ENCODE measurements at regions not wholly inside any gene's neighbourhood (a gene's known extent, or its start where the extent isn't known, plus 50 kb on each side); places are given as distances from the start of the nearest gene placed in this dataset.

DNA sequence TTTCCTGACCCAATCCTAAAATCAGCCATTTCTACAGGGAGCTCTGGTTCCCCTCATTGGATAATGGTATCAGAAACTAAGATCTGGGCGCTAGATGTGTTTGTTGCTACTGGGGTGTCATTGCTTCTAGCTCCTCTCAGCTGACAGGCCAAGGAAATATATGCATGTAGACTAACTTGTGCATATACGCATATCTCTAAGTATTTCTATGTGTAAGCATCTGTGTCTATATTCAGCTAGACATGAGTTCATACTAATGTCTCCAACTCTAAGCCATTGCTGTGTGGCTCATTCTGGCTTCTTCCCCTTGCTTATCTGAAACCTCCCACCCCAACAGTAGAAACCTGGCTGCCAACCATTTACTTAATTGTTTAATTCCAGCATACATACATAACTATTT is 130.3 kb upstream of the MAGI3 start:
- DNase-seq (ENCODE audit: low spot score) = no peak

DNA sequence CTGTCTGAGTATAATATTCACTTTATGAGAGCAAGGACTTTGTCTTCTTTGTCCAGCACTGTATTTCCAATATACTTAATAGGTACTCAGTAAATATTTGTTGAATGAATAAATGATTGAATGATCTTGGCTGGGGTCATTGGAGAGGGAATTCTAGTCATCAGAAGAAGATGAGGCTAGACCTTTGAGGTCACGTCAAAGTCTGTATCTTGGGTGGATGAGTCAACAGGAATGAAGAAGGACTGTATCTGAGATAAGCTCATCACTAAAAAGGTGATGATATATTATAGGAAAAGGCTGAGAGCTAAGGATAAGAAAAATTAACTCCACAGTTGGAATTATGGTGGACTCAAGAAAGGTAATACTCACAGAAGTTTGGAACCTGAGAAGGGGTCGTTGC is 125.1 kb upstream of the MAGI3 start:
- no peak for DNase-seq (ENCODE audit: low spot score)

DNA sequence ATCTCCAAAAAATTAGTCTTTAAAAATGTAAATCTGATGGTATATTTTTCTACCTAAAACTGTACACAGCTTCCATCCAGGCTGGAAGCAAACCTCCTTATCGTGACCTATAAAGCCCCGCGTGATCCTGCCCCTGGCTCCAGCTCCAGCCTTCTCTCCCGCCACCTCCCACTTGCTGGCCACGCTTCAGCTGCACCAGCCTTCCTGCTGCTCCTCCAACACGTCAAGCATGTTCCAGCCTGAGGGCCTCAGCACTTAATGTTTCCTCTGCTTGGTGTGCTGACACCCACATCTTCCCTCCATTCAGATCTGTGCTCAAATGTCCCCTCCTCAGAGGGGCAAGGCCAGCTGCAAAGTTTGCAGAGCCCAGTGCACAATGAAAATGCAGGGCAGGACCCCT is 123.5 kb upstream of the MAGI3 start:
- DNase-seq (ENCODE audit: low spot score) = no peak

DNA sequence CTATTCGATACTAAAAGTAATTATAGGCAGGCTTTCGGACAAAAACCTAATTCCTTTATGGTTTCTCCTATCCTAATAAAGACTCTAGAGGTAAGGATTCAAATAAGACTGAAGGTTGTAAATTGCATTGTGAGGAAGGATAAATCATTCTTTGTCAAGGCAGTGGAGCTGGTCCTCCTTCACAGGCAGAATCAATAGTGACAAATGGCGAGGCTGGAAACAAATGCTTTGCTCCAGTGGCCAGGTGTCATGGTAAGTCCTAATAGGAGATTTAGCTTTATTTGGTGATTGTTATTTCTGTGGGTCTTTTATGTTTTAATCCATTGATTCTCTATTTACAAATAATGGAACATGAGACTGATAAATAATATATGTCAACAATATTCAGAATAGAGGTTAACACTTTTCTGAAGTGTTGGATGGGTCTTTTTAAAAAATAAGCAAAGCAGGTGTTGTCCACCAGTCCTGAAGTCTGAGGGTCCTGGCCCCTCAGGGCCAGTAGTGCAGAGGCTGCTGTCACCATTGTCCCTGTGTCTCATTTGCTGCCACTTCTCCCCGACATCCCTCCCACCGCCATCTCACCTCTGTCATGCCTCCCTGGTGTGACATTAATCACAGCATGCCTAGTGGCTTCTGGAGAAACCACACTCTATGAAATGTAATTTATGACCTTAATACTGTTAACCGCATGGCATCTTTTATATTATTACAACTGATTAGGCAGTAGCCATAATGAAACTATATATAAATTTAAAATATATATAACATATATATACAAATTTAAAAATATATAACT is 120.9 kb upstream of the MAGI3 start:
- peak; percentile 61 for DNase-seq (ENCODE audit: low spot score)

DNA sequence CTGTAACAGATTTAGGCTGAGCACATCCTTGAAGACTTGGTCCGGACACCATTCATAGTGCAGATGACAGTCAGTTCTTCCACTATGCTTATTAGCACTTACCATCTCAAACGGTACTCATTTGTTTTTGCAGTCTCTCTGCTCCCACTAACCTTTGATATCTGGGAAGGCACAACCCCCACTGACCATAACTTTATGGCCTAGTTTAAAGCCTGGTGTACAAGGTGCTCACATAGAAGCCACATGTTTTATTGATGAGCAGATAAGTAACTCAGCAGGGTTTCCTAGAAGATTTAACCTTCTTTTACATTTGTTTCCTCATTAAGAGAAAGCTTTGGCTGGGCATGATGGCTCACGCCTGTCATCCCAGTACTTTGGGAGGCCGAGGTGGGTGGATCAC is 119.3 kb upstream of the MAGI3 start:
- no peak for DNase-seq (ENCODE audit: low spot score)

DNA sequence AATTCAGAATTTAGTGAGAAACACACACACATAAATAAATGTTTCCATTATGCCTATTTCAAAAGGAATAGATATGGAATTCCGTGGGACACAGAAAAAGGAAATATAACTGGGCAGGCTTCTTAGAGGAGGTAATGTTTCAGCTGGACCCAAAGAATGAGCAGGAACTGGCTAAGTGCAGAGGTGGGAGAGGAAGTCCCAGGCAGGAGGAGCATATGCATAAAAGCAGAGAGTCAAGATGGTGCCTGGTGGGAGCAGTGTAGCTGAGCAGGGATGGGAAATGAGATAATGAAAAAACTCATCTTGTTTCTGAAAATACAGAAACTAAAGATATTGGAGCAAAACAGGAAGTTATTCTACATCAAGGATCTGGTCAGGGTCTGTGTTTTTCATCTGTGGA is 115.2 kb upstream of the MAGI3 start:
- DNase-seq (ENCODE audit: low spot score) = no peak

DNA sequence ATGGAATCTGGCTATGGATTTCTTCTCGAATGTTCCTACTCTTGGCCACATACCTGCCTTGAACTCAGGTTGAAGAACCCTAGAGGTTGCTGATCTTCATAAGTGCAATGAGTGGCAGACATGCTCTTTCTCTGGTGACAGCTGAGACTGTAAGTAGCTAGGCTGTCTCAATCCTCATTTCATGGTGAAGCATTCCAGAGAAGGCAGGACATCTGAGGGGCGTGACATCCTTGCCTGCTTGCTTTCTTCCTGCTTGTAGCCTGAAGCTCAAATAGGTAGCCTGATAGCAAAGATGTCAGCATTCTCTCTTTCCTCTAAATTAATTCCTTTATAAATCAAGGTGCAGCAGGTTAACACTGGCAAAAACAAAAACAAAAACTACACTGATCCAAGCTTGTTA is 114.6 kb upstream of the MAGI3 start:
- DNase-seq (ENCODE audit: low spot score) = no peak

DNA sequence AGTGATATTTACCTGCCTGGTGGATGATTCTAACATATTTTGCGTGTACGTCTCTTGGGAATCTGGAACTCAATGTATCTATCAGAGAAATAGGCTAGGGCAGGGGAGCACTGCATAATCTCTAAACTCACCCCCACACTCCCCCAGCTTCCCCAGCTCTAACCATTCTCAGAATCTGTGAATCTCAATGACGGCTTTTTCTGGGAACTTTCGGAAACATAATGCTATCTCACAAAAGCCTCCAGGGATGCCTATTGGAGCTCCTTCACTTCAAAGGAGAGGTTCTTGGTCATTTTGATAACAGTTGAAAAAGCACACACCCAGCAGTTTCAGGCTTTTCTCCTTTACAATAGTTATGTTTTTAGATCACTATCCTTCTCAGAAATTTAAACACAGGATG is 113.8 kb upstream of the MAGI3 start:
- DNase-seq (ENCODE audit: low spot score) = no peak

DNA sequence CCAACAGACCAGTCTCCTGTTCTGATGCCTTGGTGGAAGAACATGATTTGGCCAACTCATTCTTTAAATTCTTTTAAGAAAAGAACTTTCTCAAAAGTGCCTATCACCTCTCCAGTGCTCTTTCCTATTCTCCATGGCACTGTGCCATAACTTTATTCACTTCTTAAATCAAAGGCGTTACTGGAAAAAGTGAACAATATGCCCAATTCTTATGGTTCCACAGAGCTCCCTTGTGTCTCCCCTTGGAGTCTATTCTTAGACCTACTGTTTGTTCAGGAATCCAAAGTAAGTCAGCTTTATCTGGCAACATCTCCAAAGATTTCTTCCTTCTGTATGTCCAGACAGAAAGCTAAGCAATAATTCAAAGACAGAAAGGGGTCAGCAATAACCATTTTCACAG is 111.9 kb upstream of the MAGI3 start:
- no peak for DNase-seq (ENCODE audit: low spot score)

DNA sequence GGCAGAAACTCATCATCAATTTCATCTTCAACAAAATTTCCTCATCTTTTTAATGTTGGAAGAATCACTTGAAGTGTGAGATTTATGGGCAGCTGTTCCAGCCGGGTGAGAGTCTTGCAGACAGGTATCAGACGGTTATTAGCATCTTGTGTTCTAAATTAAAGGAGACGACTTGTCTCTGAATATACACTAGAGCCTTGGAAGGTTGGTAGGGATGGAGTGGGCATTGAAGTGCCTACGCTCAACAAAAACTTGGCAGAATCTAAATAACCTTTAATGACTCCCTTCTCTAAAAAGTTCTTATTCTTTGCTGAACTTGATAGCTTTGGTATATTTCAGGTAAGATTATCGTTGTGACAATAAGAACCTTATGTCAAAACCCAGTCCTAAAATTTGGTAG is 111.5 kb upstream of the MAGI3 start:
- DNase-seq (ENCODE audit: low spot score) = no peak

DNA sequence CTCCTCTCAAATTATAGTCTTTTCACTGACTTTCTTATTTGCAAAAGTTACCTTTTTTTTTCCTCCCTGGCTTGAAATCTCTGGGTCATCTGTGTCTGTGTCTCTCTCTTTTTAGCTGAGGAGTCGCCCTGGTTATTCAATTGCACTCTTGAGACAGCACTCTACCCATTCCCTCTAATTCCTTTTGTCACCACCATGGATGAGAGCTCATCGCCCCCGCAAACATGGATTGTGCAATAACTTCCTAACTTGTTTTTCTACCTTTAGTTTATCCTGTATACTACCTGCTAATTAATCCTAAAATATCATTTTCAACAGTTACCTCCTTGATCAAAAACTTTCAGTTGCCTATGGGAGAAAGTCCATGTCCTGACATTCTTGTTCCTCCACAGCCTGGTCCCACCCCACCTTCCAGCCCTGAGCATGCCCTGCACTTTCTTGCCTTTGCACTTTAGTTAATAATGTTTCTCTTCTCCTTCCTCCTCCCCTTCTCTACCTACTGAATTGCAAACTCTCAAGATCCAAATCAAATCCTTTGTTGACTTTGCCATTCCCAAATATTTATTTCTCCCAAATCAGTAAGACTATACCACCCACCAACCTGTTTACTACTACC is 110.4 kb upstream of the MAGI3 start:
- DNase-seq (ENCODE audit: low spot score) = no peak

DNA sequence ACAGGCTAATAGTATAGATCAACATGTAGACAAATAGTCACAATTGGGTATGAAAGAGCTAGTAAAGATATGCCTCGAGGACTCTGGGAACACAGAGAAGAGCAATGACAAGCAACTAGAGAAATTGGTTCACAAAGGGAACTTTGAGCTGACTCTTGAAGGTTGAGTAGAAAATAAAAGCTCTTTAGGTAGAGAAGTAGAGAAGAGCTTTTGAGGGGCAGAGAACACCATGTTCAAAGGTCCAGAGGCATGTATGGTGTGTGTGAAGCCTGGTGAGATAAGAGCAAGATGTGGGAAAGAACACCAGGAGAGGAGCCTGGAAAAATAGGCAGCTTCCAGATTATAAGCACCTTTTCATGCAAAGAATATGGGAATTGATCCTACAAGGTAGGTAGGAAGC is 109.7 kb upstream of the MAGI3 start:
- no peak for DNase-seq (ENCODE audit: low spot score)

DNA sequence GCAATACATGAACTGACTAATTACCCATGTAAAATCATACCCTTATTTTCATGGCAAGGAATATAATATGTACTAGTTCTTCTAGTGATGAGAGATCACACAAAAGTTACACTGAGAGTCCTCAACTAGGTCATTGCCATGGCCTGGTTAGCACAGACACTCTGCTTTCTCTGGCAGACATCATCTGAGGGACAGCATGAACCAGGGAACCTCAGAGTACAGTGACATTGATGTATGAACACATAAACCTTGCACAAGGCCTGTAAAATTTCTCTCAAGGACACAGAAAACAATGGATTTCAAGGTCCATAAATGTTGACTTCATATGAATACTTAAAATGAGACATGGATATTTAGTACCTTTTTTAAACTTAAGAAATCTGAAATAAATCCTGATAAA is 108.8 kb upstream of the MAGI3 start:
- peak; percentile 49 for DNase-seq (ENCODE audit: low spot score)

DNA sequence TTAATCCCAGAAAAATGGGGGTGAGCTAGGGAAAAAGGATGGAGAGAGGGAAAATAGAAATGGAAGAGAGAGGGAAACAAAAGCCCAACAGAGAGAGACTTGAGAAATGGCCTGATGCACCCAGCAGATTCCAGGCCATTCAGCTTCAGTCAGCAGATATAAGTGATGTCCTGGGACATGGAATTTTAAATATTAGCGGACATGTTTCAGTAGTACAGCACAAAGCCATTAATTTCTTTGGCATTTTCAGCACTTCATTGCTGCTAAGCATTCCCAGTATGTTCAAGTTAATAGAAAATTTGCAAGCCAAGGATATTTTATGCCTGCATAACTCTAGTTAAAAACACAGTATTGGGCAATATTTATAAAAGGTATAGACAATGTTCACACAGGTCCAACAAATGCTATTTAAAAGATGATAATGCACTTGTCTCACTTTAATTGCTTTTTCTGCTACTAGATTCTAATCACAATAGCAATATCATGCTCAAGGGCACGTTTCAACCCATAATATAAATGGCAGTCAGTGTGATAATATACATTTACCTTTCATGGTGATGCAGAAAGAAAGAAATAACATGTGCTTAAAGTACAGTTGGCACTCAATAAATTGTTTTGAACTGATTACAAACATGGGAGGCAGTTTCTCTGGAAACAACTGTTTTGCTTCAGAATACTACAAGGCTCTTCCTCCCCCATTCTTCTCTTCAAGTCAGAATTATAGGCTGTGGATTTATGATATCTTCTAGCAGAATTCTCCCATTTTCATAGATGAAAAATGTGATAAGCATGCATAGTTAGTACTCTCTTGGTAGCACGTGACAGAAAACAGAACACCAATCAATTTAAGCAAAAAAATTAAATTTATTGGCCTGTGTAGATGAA is 108.1 kb upstream of the MAGI3 start:
- DNase-seq (ENCODE audit: low spot score) = peak; percentile 52

DNA sequence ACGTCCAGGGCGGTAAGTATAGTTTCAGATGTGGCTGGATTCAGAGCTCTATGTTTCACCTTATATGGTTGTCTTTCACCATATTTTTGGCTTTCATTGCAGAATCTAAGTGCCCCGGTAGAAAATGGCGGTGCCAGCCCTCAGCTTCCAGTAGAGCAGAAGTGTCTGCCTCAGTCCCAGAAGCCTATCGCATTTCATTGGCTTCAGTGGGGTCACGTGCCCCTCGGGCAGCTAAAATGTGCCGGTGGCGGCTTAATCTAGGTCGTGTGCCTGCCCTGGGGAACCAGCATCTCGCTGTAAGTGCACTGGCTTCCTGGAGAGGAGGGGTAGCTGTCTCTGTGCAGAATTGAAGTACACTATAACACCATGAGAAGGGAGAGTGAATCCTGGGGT is 107.4 kb upstream of the MAGI3 start:
- peak; percentile 97 for DNase-seq (ENCODE audit: low spot score)

DNA sequence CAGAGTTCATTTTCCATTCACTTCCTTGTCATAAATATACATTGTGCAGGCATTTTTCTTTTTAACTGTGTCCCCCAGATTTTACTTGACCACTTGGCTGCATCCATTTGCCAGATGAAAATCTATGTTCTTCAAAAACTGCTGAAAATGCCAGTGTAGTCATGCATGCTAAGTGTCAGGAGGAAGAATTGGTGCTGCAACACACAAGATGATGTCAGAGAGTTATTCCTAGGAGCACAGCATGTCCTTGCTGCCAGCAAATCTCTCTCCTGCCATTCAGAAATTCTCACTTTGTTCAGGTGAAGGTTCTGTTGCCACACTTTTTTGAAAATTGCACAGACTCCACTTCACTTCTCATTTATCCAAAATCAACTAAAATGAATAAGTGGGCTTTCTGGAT is 106.4 kb upstream of the MAGI3 start:
- DNase-seq (ENCODE audit: low spot score) = no peak

DNA sequence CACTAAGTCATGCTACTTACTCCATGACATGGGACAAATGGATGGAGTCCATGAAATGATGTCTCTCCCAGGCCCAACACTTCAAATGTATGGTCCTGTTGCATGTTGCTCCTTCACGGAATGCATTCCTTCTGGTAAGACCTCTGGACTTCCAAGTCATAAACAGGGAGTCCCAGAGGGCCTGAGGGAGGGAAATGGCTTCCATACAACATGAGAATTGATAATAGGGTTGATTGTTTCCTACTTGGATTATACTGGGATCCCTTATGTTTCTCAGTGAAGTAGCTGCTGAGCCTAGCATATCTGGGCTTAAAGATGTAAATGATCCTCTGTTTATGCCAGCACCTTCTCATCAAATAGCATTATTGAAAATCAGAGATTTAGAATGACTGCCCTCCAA is 104.2 kb upstream of the MAGI3 start:
- no peak for DNase-seq (ENCODE audit: low spot score)

DNA sequence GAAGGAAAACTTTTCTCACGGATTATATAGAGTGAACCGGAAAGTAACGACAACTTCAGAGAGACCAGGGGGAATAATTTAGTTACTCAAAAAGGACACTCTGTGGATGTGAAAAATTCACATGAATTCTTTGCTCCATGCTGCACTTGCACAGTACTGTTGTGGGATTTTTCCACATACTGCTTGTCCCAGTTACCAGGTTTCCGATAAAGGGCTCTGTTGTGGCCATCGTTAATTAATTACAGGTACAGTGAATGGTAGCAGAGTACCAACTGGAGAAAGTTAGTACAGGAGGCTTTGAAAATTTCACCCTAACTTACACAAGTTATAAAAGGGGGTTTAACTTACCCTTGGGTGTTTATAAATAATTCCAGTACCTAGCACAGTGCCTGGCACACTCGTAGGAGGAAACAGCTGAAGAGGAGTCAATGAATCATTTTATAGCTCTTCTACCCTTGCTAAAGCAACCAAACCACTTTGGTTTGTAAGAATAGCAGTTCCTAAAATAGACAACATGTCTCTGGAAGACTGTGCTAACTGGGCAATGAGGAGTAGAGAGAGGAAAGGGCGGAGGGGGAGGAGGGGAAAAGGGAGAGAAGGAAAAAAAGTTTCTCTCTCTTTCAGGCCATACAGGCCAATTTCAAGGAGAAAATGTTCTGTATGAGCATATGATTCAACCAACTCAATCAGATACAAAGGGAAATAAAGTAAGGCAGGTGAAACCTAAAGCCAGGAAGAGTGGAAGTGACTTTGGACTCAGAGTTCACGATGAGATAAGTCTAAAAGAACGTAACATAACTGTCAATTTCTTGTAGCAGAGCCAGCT is 98.3 kb upstream of the MAGI3 start:
- no peak for DNase-seq (ENCODE audit: low spot score)

DNA sequence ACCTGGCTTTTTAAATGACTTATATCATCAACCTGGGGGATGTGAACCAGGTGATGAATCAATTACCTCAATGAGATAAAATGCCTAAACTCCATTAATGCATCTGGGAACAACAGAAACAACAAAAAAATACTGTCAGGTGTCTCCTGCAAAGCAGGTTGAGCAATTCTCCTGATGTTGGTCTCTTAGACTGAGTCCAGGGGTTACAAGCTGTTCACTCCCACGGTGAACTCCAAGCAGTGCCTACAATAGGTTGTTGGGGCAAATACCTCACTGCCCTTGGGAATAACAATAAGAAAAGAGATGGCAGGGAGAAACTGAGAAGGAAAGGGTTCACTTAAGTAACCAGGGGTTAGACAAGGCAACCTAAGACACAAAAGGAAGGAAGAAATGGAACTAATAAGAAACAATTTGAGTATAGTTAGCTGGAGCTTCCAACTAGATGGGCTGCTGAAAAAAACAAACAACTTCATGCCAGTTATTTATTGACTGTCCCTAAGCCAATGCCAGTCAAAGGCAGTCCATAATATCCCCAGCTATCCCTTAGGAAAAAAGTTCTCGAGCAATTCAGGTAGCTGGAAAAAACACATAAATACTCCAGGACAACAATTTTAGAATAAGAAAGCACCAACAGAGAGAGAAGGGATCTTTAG is 97.6 kb upstream of the MAGI3 start:
- DNase-seq (ENCODE audit: low spot score) = no peak

DNA sequence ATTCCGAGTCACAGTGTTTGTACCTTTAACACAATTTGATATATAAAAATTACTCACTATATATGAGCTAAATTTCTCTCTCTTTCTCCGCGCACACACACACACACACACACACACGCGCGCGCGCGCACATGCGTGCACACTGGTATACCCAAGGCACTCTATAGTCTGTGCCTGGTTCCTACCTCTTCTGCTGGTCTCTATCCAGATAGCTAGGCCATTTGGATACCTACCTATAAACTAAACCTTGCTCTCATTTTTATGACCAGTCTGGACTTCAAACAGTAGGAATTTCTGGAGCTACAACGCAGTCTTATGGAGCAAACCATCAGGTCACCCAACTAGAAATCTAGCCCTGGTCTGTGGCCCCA is 97.1 kb upstream of the MAGI3 start:
- DNase-seq (ENCODE audit: low spot score) = no peak

DNA sequence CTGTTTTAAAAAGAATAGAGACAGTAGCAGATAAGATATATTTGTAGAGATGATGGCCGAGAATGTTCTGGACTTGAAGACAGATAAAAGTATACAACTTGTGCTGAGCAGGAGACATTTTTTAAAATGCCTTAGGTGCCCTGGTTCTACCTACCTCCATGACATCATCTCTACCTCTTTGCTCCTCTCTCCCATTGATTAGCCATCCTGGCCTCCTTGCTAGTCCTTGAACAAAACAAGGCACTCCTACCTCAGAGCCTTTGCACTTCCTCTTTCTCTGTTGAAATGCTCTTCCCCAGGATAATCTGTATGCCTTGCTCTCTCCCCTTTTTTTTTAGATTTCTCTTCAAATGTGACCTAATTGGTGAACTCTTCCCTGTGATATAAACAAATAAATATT is 92.6 kb upstream of the MAGI3 start:
- no peak for DNase-seq (ENCODE audit: low spot score)

Data from SK-N-DZ (cell line).